ENCODE measurements at regions not wholly inside any gene's neighbourhood (a gene's known extent, or its start where the extent isn't known, plus 50 kb on each side); places are given as distances from the start of the nearest gene placed in this dataset.

DNA sequence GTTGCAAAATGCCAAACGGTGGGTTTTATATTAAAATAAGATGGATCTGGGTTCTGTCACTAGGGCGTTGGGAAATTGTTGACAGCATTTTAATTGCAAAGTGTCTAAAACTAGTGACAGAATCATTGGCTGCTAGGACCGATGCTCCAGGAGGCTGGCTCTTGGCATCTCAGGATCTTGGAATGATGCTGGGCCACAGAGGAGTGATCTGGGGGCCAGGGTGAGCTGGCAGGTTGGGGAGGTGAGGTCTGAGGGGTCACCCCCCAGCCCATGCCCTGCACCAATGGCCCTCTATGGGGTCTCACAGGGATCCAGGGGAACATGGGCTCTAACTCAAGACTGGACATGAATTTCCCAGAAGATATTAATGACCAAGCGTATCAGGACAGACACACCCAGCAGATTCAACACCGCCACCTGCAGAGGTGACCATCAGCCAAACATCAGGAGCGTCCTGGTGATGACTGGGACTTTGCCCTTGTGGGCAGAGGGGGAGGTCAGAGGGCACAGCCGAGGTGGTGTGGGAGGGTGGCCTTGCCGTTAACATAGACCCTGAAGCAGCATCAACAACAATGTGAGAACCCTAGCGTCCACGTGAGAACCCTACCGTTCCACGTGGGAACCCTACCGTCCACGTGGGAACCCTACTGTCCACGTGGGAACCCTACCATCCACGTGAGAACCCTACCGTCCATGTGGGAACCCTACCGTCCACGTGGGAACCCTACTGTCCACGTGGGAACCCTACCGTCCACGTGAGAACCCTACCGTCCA, 89.0 kb upstream of the PPP2R2D start:
- ATAC-seq (replicated peaks; ENCODE audit: extremely low read depth, poor library complexity, severe bottlenecking), result no peak
- H3K27me3 Mint-ChIP-seq, result peaks cover 44% of the 10 kb centered on the region

DNA sequence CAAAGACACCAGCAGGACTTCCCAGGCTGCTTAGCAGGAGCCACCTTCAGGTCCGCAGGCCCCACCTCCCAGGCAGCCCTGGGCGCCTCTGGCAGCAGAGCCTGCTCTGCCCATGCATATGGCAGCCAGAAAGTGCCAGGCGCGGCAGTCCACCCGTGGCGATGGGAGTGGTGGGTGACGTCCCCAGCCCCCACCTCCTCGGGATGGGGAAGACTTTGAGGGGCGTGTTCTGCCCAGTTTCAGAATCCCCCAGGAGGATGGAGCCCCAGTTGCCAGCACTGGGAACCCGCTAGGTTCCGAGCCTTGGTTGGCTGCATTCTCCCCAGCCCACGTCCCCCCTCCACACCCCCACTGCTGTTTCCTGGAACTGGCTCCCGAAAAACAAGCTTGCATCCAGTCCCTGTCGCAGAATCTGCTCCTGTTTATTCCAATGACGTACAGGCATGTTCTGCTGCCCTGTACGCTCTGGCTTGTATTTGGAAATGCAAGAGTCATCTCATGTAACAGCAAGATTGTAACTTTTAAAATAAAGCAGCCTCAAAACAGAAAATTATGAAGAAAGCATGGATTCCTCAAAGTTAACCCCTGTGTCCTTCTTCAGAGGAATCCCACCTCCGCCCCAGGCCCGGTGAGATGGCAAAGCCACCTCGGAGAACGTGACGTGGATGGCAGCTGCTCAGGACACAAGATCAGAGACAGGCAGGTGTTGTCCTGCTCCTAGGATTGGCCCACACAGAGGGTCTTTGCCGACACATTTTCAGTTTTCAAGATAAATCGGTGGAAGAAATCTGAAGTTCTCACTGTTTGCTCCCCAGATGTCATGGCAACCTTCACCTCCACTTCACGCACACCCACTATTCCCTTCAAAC, 87.8 kb upstream of the PPP2R2D start:
- Mint-ChIP-seq H3K9me3 (no peaks in the 10 kb centered on the region), H3K36me3 (ENCODE audit: insufficient read depth) (no peaks in the 10 kb centered on the region), H3K4me3 (no peak overlapping the region), H3K27me3 (peaks cover 56% of the 10 kb centered on the region), H3K27ac (ENCODE audit: low read depth) (no peak overlapping the region), H3K4me1 (no peaks in the 10 kb centered on the region)
- ATAC-seq (replicated peaks; ENCODE audit: extremely low read depth, poor library complexity, severe bottlenecking), result no peak
- peak in 1 of 2 donors; percentile 7 for DNase-seq (ENCODE audit: low spot score in 2 of 2)

More for the DNA sequence above, 89.0 kb upstream of the PPP2R2D start:
- Mint-ChIP-seq H3K9me3 (no peaks in the 10 kb centered on the region), H3K36me3 (ENCODE audit: insufficient read depth) (no peaks in the 10 kb centered on the region), H3K27ac (ENCODE audit: low read depth) (no peak overlapping the region), H3K4me3 (no peak overlapping the region), H3K4me1 (no peaks in the 10 kb centered on the region)
- no peak for DNase-seq (ENCODE audit: low spot score in 2 of 2)

DNA sequence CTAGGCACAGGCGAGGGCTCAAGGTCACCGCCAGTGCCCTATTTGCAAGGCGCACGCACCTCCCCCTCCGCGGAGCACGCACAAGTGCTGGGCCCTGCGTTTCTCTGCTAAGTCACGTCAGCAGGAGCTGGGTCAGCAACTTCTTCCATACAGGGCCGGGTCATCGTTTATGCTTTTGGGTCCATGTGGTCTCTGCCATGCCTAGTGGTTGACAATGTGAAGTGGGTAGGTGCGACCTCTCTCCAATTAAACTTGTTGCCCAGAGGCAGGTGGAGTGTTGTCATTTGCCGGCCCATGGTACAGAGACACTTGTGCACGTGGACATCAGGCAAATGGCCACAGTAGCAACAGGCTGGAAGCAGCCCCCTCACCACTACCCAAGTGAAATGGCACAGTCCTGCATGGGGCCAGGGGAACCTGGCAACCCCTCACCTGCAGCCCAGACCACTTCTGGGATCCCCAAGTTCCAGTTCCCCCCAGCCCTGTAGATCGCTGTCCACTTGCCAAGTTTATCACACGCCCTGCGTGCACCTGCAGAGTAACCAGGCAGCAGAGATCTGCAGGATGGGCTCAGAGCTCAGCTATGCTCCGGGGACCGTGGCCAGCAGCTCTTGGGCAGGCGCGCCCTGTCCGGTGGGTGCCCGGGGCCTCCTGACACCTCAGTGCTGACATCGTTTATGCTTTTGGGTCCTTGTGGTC, 86.1 kb upstream of the PPP2R2D start:
- Mint-ChIP-seq H3K36me3 (ENCODE audit: insufficient read depth) (no peaks in the 10 kb centered on the region), H3K27me3 (peaks cover 48% of the 10 kb centered on the region), H3K4me3 (no peak overlapping the region), H3K27ac (ENCODE audit: low read depth) (no peak overlapping the region), H3K9me3 (no peaks in the 10 kb centered on the region), H3K4me1 (no peaks in the 10 kb centered on the region)
- DNase-seq (ENCODE audit: low spot score in 2 of 2), result peak in 1 of 2 donors; percentile 7
- no peak for ATAC-seq (replicated peaks; ENCODE audit: extremely low read depth, poor library complexity, severe bottlenecking)

GRCh38 chr10:131815266-131816156, 85.3 kb upstream of the PPP2R2D start:
- ATAC-seq (replicated peaks; ENCODE audit: extremely low read depth, poor library complexity, severe bottlenecking), result no peak
- Mint-ChIP-seq H3K4me3 (no peak overlapping the region), H3K27ac (ENCODE audit: low read depth) (no peak overlapping the region), H3K36me3 (ENCODE audit: insufficient read depth) (no peaks in the 10 kb centered on the region), H3K4me1 (no peaks in the 10 kb centered on the region), H3K27me3 (peaks cover 40% of the 10 kb centered on the region), H3K9me3 (no peaks in the 10 kb centered on the region)
- DNase-seq (ENCODE audit: low spot score in 2 of 2), result no peak

- H3K27ac Mint-ChIP-seq (ENCODE audit: low read depth), result no peak overlapping the region
- no peaks in the 10 kb centered on the region for H3K36me3 Mint-ChIP-seq (ENCODE audit: insufficient read depth)
- H3K4me3 Mint-ChIP-seq, result no peak overlapping the region
- DNase-seq (ENCODE audit: low spot score in 2 of 2), result no peak
- ATAC-seq (replicated peaks; ENCODE audit: extremely low read depth, poor library complexity, severe bottlenecking), result no peak
- H3K9me3 Mint-ChIP-seq, result no peaks in the 10 kb centered on the region
- no peaks in the 10 kb centered on the region for H3K4me1 Mint-ChIP-seq
- H3K27me3 Mint-ChIP-seq, result peaks cover 34% of the 10 kb centered on the region
These were observed 84.5 kb upstream of the PPP2R2D start for GRCh38 chr10:131816157-131816775.

- ATAC-seq (replicated peaks; ENCODE audit: extremely low read depth, poor library complexity, severe bottlenecking), result no peak
- H3K27me3 Mint-ChIP-seq, result peaks cover 34% of the 10 kb centered on the region
- H3K4me1 Mint-ChIP-seq, result no peaks in the 10 kb centered on the region
- no peak for DNase-seq (ENCODE audit: low spot score in 2 of 2)
- no peaks in the 10 kb centered on the region for H3K9me3 Mint-ChIP-seq
- no peak overlapping the region for H3K27ac Mint-ChIP-seq (ENCODE audit: low read depth)
- no peaks in the 10 kb centered on the region for H3K36me3 Mint-ChIP-seq (ENCODE audit: insufficient read depth)
- no peak overlapping the region for H3K4me3 Mint-ChIP-seq
These were observed 83.7 kb upstream of the PPP2R2D start for GRCh38 chr10:131816941-131817700.

DNA sequence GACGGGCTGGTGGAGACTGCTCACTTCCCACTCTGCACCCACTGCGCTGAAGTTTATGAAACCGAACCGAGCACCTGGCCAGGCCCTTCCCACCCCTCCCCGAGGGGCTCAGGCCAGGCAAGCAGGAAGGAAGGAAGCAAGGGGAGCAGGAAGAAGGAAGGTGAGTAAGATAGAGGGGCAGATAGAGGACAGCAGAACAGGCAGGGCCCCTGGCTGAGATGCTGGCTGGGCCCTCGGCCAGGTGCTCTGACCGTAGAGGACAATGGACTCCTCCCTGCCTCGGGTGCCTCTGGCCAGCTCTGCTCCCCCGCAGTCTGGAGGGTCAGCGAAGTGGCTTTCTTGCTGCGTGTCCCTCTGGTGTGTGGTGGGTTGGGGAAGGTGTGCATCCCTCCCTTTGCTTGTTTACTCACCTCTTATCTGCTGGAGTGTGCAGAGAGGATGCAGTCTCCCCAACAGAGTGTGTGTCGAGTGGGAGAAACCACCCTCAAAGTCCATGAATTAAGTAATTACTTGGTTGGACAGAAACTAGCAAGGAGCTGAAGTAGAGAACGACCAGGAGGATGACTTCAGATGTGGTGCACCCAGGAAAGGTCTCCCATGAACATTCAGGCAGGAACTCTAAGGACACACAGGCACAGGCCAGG, 82.8 kb upstream of the PPP2R2D start:
- no peak for DNase-seq (ENCODE audit: low spot score in 2 of 2)
- Mint-ChIP-seq H3K36me3 (ENCODE audit: insufficient read depth) (no peaks in the 10 kb centered on the region), H3K4me1 (no peaks in the 10 kb centered on the region), H3K27me3 (peaks cover 34% of the 10 kb centered on the region), H3K4me3 (no peak overlapping the region), H3K27ac (ENCODE audit: low read depth) (no peak overlapping the region), H3K9me3 (no peaks in the 10 kb centered on the region)
- no peak for ATAC-seq (replicated peaks; ENCODE audit: extremely low read depth, poor library complexity, severe bottlenecking)

DNA sequence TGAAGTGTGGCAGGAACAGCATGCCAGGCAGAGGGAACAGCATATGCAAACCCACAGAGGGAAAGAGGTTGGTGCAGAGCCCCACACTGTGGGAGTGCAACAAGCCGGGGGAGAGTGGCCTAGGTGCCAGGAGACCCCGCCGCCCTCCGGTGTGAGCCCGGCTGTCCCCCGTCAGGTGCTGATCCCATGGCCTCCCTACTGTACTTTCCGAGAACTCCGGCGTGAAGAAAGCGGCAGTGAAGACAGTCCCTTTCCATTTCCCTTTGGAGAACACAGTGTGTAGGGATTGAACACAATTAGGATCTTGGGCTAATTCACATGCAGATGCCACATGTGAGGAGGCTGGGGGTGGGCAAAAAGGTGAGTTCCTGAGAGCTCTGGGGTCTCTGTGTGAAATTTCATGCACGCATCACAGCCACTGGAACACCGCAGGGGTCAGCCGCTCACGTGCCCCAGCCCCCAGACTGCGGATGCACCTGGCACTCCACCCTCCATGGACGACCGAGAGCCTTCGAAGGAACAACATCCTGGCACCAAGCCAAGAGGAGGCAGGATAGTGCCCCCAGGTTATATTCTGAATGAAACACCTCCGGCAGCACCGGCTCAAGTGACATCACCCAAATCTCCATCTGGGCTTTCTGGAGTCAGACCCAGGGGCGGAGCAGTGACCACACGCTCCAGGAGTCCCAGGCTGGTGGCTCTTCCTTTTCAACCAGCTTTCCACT, 82.1 kb upstream of the PPP2R2D start:
- H3K36me3 Mint-ChIP-seq (ENCODE audit: insufficient read depth), result no peaks in the 10 kb centered on the region
- H3K4me3 Mint-ChIP-seq, result no peak overlapping the region
- H3K4me1 Mint-ChIP-seq, result no peaks in the 10 kb centered on the region
- H3K27ac Mint-ChIP-seq (ENCODE audit: low read depth), result no peak overlapping the region
- no peak for DNase-seq (ENCODE audit: low spot score in 2 of 2)
- ATAC-seq (replicated peaks; ENCODE audit: extremely low read depth, poor library complexity, severe bottlenecking), result no peak
- H3K27me3 Mint-ChIP-seq, result peaks cover 34% of the 10 kb centered on the region
- no peaks in the 10 kb centered on the region for H3K9me3 Mint-ChIP-seq

DNA sequence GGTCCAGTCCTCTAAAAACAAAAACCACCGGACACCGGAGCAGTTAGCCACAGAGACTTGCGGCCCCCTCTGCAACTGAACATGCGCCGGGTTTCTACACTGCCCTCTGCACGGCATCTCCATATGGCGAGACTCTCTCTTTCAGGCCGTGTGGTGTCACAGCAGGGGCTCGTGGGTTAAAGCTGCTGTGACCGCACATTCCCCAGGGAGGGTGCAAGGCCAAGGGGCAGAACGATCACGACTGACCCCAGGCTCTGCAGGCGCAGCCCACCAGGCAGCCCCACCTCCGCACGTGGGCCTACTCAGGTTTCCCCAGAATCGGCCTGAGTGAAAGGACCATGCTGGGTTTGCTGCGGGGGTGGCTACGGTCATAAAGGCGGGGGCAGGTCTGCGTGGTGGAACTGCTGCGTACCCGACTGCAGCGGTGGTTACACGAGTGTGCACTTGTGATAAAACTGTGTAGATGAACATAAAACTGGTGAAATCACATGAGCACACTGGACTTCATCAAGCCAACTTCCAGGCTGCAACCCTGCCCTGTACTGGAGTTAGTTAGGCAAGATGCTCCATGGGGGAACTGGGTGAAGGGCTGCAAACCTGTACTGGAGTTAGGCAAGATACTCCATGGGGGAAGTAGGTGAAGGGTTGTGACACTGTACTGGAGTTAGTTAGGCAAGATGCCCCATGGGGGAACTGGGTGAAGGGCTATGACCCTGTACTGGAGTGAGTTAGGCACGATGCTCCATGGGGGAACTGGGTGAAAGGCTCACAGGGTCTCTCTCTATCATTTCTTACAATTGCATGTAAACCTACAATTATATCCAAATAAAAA, 81.4 kb upstream of the PPP2R2D start:
- DNase-seq (ENCODE audit: low spot score in 2 of 2) (peak in 1 of 2 donors; percentile 2), ATAC-seq (replicated peaks; ENCODE audit: extremely low read depth, poor library complexity, severe bottlenecking) (no peak)
- peaks cover 34% of the 10 kb centered on the region for H3K27me3 Mint-ChIP-seq
- no peaks in the 10 kb centered on the region for H3K36me3 Mint-ChIP-seq (ENCODE audit: insufficient read depth)
- H3K4me3 Mint-ChIP-seq, result no peak overlapping the region
- no peaks in the 10 kb centered on the region for H3K4me1 Mint-ChIP-seq
- H3K27ac Mint-ChIP-seq (ENCODE audit: low read depth), result no peak overlapping the region
- H3K9me3 Mint-ChIP-seq, result no peaks in the 10 kb centered on the region

DNA sequence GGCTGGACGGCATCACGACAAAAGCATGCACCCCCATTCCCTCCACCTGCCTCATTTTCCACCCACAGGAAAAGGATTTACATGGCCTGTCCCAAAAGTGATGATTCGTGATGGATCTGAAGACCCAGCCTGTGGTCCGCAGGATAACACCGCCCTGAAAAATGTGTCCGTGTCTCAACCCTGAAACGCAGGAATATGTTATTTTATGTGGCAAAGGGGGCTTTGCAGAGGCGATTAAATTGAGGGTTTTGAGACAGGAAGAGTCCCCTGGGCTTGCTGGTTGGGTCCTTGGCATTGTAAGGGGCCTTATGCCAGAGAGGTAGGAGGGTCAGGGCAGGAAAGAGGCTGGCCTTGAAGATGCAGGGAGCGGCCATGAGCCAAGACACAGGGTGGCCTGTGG, 80.2 kb upstream of the PPP2R2D start:
- ATAC-seq (replicated peaks; ENCODE audit: extremely low read depth, poor library complexity, severe bottlenecking) (no peak), DNase-seq (ENCODE audit: low spot score in 2 of 2) (no peak)

More for the DNA sequence above, 80.2 kb upstream of the PPP2R2D start:
- Mint-ChIP-seq H3K4me3 (no peak overlapping the region), H3K27ac (ENCODE audit: low read depth) (no peak overlapping the region), H3K4me1 (no peaks in the 10 kb centered on the region), H3K9me3 (no peaks in the 10 kb centered on the region), H3K36me3 (ENCODE audit: insufficient read depth) (no peaks in the 10 kb centered on the region), H3K27me3 (peaks cover 25% of the 10 kb centered on the region)
